HK-2 (cell line): ENCODE measurements at regions not wholly inside any gene's neighbourhood (a gene's known extent, or its start where the extent isn't known, plus 50 kb on each side); places are given as distances from the start of the nearest gene placed in this dataset.
"Not testable (repeated sequence)": the region's sequence is repeated elsewhere in the genome, so short reads cannot be mapped to it uniquely, and the experiment has no call there.

Experiments
- DNase-seq: peaks from one replicate; pipeline ENCODE4 v3.0.0-alpha.2; 2018; ENCODE audit not compliant: unreplicated experiment

DNA sequence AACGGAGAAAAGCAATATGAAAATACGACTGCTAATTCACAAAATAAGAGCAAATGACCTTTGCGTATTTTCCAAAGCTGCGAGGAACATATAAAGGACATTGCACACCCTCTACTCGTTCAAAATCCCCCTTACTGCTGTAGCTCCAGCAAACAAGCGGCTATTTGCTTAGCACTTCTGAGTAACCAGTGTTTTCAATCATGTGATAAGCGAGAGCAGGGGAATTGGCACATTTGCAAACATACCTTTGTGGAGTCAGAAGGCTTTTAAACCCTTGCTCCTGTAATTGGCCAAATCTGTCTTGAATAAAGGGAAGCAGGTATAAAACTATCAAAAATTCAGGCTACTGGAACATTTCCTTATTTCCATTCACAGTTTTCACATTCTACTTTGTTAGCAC is 610.2 kb downstream of the UBE2NL start:
- no peak for DNase-seq

DNA sequence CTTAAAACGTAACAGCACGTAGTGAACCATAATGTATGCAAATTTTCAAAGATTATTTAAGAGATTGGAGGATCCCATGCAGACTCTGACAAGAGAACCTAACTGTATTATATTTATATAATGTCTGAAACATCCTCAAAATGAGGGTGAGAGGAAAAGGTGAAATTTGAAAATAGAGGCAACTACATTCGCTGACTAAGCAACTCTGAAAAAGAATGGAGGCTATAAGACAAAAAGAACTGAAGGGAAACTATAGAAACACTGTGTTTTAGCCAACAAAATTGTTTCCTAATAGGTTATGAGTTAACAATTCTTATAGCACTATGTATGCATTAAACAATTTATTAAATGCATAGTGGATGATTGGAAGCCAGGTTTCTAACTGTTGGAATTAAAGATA is 648.0 kb downstream of the UBE2NL start:
- DNase-seq: no peak

DNA sequence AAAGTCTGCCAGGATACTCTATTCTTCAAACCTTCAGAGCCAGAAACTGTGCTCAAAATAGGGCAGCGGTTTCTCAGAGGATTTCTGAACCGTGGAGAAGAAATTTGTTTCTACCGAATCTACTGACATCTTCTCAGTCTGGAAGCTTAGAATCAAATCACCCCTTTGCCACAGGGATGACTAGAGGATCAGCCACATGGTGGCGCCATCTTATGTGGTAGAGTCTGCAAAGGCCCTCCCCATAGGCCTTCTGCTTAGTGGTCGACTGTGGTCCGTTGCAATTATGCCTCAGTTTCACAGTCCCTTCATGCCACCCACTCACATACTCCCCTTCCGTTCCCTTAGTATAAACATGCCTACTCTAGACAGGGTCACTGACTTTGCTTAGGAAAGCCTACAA is 680.7 kb upstream of the SPANXN1 start:
- DNase-seq: no peak

DNA sequence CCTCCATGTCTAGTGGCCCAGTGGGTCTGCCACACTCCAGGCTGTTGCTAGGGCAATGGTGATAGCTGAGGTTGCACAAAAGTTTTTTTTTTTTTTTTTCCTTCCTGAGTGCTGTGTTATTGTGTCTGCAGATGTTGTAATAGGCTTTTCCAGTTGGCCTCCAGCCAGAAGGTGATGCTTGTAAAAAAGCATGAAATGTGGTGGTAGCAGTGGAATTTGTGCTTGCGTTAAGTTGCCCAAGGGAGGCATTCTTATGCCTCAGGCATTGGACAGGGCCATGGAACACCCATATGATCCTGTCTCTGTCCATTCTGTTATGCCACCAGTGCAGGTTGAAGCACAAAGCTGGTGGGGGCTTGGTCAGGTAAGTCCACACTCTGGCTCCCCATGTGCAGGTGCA is 660.5 kb upstream of the SPANXN1 start:
- no peak for DNase-seq

DNA sequence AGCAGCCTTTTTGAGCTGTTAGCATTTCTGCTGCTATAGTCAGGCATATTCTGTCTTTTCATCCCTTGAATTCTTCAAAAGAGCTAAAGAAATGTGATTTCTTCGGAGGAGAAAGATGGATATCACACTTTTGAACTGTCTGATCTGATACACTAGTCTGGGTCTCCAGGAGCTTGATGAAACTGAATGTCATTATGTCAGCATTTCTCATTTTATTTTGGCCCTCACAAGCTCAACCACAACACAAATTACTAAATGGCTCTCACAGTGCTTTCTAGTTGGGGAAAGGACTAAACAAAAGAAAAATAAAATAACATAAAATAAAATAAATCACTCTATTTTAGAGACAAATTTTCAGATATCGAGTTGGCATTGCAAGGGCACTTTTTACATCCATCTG is 655.3 kb upstream of the SPANXN1 start:
- DNase-seq: no peak

DNA sequence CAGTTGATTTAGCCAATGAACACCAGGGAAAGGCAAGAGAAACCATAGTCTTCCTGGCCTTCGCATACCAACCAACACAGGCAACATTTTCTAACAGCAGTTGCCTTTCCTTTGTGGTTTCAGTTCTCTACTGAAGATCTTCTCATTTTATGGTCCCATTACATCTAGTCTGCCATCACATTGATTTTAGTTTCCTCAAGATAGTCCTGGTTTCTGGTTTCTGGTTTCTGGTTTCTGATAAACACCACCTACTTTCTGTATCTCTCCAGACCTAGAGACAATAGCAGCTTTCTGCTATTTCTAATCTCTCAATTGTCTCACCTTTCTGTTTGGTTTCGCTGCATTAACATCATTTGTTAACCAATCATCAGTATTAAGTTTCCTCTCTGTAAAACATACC is 646.3 kb upstream of the SPANXN1 start:
- DNase-seq: no peak

DNA sequence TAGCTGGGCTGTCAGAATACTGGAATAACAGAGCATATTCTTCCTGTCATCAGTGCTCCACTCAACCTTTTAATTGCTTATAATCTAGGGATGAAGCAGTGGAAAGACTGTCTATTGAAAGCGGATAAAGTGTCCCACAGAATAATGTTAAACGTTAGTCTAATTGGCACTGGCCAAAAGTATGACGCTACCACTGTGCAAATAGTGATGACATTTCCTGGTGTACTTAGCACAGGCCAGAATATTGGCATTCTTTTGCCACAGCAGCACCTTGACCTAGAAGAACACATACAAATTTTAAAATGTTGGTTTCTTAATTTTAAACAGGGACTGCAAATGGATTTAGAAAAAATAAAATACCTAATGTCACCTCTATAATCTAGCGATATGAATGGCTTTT is 635.2 kb upstream of the SPANXN1 start:
- DNase-seq: no peak

DNA sequence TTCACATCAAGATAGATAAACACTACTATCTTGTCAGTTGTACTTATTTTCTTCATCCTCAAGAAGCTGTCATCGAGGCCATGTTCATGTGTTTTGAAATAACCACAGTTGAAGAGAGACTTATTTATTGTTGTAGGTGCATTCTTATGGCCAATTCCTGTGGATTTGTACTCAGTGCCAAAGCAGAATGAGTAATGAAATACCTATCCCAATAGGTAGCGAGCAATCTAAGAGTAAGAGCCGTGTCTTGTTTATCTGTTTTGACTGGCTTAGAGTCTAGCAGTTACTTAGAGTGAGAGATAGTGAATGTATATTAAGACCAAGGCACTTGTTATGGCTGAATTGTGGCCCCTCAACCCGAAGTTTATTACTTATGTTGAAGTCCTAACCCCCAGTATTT is 631.0 kb upstream of the SPANXN1 start:
- DNase-seq: no peak

DNA sequence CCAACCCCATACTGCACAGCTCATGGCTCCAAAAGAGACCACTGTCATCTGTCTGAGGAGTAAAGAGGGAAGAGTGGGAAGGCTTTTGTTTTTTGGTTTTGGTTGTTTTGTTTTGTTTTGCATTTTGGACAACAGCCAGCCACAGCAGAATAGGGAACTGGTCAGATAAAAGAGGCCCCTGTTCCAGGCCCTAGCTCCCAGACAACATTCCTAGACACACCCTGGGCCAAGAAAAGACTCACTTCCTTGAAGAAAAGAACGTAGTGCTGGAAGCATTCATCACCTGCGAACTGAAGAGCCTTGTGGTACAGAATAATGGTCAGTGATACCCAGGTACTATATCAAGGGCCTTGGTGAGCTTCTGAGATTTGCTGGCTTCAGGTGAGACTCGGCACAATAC is 619.4 kb upstream of the SPANXN1 start:
- DNase-seq: no peak

DNA sequence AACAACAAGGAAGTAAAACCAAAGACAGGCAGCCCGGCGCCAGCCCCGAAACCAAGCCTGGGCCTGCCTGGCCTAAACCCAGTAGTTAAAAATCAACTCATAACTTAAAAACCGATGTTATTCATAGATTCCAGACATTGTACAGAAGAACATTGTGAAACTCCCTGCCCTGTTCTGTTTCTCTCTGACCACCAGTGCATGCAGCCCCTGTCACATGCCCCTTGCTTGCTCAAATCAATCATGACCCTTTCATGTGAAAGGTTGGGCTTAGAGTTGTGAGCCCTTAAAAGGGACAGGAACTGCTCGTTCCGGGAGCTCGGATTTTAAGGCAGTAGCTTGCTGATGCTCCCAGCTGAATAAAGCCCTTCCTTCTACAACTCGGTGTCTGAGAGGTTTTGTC is 612.9 kb upstream of the SPANXN1 start:
- DNase-seq: not testable (repeated sequence)

DNA sequence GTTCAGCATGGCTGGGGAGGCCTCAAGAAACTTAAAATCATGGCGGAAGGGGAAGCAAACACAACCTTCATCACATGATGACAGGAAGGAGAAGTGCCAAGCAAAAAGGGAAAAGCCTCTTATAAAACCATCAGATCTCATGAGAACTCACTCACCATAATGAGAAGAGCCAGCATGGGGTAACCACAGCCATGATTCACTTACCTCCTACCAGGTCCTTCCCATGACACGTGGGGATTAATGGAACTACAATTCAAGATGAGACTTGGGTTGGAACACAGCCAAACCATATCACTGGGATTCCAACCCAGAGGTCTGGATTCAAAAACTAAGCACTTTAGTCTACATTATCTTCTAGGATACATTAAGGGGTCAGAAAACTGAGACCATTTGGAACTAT is 609.6 kb upstream of the SPANXN1 start:
- DNase-seq: peak; percentile 28

DNA sequence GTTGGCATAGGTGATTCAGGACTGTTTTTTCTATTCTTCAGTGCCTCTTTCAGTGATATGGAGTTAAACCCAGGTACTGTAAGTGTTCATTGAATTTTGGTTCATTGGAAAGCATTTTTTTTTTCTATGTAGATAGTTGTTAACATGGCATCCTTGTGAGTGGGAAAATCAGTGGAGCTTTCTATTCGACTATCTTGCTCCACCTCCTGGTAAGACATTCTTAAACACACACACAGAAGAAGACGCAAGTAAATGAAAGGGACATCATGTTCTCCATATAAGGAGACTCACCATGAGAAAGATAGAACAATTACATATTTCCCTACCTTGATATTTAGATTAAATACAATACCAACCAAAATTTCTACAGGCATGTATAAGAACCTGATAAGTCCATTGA is 598.5 kb upstream of the SPANXN1 start:
- no peak for DNase-seq

DNA sequence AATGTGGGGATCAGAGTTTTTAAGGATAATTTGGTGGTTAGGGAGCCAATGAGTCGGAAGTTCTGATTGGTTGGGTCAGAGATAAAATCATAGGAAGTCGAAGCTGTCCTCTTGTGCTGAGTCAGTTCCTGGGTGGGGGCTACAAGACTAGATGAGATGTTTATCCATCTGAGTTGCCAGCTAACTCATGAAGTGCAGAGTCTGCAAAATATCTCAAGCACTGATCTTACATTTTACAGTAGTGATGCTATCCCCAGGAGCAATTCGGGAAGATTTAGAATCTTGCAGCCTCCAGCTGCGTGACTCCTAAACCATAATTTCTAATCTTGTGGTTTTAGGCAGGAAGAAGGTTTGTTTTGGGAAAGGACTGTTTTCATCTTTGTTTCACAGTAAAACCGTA is 565.8 kb upstream of the SPANXN1 start:
- no peak for DNase-seq

DNA sequence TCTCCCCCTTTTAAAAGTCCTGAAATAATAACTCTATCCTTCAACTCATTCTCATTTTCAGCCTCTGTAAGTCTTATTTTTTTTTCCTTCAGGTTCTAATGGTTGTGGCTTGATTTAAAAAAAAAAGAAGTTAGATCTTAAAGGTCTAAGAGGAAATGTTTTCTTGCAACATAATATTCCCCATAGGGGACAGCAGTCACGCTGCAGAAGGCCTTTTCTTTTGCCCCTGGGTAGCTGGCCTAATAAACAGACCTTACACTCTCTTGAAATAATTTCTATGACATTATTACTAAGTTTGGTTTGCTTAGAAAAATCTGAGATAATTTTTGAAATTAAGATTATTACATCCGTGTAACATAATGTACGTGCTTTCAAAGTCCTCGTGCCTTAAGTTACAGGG is 564.1 kb upstream of the SPANXN1 start:
- DNase-seq: no peak

DNA sequence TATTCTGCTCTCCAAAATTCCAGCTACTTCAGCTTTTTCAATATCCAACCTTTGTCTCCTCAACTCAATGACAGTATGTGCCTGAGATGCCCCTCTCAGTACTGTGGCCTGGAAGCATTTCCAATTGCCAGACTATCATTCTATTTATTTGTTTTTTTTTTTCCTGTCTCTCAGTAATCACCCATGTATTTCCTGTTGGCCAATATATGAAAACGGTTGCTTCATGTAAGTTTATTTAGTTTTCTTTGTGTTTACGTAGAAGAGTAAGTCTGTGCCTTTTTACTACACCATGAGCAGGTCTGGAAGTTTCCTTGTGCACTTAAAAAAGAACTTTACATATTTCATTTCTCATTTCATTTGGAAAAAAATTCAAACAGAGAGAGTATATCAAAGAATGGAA is 537.5 kb upstream of the SPANXN1 start:
- DNase-seq: no peak

DNA sequence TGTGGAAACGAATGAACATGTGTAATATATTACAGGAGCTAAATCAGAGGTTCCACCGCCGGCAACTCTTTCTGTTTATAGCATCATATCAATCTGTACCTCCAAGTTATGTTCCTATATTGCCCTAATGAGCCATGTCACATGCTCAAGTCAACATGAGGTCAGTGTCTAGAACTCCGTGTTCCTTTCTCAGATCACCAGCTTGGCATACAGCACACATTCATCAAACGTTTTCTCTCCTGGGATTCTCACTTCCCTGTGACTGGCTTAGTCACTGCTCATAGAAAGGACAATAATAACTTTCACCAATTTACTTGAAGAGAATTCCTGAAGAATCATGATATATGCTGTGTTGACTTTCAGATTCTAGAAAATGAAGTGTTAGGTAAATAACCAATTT is 532.0 kb upstream of the SPANXN1 start:
- no peak for DNase-seq

DNA sequence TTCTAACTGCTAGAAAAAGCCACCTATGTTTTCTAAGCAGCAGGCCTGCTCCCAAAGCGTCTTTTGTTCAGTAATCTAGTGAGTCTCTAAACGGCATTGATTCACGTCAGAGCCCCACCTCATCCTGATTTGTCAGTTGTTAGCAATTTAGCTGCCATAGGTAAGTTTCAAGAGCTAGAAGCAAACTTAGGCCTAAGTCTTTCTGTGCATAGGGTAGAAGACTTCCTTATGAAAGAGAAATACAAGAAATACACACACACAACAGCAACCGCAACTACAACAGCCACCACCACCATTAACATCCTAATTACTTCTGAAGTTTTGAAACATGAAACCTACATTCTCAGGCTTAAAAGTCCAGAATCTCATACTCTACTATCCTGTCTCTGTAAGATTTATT is 531.1 kb upstream of the SPANXN1 start:
- no peak for DNase-seq

DNA sequence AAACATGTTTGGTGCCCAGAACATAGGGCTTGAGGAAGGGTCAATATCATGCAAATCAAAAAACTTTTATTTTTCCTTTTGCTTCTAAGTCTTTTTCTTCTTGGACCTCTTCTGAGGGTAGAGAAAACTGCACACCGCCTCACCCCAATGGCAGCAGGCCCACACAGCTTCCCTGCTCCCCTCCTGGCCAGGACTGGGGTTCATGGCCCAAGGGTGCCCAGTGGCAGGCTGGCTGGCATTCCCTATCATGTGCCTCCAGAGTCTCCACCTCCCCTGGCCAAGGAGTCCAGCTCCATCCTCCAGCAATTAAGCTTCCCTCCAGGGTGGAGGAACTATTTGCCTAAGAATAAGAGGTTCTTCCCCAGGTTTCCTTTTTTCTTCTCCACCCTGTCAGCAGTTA is 529.6 kb upstream of the SPANXN1 start:
- DNase-seq: no peak

DNA sequence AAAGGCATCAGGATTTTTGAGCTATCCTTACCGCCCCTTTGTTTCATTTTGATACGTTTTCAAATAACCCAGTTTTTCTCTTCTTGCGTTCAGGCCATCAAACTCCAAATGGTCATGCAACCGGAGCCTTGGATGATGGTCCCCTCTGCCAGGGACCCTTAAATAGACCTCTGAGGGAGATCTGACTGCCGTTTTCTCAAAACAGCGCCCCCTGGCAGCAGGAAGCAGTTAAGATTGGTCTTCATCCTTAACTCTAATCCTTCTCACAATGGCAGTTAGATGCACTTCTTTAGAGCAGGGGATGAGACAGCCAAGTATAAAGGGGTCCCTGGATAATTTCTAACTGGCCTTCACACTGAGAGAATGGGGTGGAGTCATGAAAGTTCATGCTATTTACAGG is 525.0 kb upstream of the SPANXN1 start:
- no peak for DNase-seq

DNA sequence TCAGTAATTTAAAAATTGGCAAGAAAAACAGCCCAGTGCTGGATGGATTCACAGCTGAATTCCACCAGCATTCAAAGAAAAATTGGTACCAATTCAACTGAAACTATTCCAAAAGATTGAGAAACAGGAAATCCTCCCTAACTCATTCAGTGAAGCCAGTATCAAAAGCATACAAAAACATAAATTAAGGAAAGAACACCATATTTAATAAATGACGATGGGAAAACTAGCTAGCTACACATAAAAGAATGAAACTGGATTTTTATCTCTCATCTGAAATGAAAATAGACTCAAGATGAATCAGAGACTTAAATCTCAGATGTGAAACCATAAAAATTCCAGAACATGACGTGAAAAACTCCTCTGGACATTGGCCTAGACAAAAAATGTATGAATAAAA is 516.8 kb upstream of the SPANXN1 start:
- no peak for DNase-seq

DNA sequence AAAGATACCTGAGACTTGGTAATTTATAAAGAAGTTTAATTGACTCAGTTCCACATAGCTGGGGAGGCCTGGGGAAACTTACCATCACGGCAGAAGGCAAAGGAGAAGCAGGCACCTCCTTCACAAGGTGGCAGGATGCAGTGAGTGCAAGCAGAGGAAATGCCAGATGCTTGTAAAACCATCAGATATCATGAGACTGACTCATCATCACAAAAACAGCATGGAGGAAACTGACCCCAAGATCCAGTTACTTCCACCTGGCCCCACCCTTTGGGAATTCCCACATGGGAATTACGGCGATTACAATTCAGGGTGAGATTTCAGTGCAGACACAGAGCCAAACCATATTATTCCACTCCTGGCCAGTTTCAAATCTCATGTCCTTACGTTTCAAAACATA is 514.7 kb upstream of the SPANXN1 start:
- DNase-seq: no peak

DNA sequence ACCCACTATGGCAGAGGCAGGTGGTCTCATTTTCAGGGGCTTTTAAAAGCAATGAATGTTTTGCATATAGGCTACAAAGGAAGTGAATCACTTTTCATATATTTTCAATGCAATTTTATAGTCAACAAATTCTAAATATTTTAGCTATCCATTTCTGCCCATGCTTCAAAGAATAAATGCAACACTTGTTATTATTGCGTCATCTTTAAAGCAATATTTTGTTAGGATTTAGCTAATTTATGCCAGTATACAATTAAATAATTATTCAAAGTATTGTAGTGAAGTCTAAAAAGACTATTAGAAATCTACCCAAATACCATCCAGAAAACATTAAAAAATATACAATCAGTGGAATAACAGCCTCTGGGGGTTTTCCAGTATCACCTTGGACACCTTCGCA is 509.1 kb upstream of the SPANXN1 start:
- no peak for DNase-seq

DNA sequence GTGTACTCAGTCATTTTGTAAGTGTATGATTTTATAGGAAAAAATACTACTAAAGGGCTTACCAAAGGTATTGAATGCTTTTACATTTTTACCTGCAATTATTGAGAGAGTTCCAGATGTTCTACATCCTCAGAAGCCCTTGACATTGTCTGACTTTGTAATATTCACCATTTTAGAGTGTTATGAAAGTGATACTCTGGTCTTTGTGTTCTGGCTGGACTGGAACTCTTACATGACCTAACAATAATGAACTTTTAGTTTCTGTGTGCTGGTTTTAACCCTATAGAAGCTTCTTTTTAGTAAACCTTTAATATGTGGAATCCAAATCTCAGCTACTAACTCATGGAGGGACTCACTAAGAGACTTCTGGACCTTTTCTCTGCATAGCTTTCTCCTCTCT is 478.8 kb upstream of the SPANXN1 start:
- DNase-seq: no peak

DNA sequence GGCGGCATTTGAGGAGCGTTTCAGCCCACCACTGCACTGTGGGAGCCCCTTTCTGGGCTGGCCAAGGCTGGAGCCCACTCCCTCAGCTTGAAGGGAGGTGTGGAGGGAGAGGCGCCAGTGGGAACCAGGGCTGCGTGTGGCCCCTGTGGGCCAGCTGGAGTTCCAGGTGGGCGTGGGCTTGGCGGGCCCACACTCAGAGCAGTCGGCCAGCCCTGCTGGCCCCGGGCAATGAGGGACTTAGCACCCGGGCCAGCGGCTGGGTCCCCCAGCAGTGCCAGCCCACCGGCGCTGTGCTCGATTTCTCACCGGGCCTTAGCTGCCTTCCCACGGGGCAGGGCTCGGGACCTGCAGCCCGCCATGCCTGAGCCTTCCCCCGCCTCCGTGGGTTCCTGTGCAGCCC is 463.8 kb upstream of the SPANXN1 start:
- DNase-seq: not testable (repeated sequence)

DNA sequence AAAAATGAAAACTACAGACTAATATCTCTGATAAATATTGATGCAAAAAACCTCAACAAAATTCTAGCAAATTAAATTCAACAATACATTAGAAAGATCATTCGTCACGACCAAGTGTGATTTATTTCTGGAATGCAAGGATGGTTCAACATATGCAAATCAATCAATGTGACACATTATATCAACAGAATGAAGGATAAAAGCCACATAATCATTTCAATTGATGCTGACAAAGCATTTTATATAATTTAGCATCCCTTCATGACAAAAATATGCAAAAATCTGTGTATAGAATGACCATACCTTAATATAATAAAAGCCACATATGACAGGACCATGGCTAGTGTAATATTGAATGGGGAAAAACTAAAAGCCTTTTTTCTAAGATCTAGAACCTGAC is 457.2 kb upstream of the SPANXN1 start:
- DNase-seq: no peak
